HepG2 (cell line): ENCODE measurements at regions not wholly inside any gene's neighbourhood (a gene's known extent, or its start where the extent isn't known, plus 50 kb on each side); places are given as distances from the start of the nearest gene placed in this dataset.

Experiments
- SRSF9 ChIP-seq: fragments of 200-400 bp; formaldehyde crosslinking; IDR thresholded peaks from 2 replicates; pipeline ENCODE4 v1.6.1; 2018; ENCODE audit warnings: borderline replicate concordance, mild to moderate bottlenecking, low read depth, low read length; ENCODE audit not compliant: insufficient read depth, poor library complexity, severe bottlenecking
- ZNF609 ChIP-seq: sonication (generic); formaldehyde crosslinking; IDR thresholded peaks from 2 replicates; pipeline ENCODE4 v1.4.0; 2020; ENCODE audit warnings: mild to moderate bottlenecking, missing genetic modification reagents, borderline replicate concordance
- TF ChIP-seq, protein P1 (sequence below): sonication (generic); formaldehyde crosslinking; IDR thresholded peaks from 2 replicates; pipeline ENCODE4 v1.4.0; 2020; ENCODE audit warnings: missing genetic modification reagents, borderline replicate concordance

DNA sequence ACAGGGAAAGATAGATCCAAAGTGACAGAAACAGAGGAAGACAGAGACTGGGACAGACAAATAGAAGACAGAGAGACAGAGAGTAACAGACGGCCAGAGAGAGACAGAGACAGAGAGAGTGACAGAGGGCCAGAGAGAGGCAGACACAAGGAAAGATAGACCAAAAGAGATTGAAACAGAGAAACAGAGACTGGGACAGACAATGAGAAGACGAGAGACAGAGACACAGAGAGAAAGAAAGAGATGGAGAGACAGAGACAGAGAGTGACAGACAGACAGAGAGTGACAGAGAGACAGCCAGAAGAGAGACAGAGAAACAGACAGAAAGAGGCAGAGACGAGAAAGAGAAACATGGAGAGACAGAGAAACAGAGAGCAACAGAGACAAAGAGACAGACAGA, 127.3 kb downstream of the UQCRFS1 start (continued):
- no peak for TF ChIP-seq SRSF9
- TF ChIP-seq, protein P1, sequence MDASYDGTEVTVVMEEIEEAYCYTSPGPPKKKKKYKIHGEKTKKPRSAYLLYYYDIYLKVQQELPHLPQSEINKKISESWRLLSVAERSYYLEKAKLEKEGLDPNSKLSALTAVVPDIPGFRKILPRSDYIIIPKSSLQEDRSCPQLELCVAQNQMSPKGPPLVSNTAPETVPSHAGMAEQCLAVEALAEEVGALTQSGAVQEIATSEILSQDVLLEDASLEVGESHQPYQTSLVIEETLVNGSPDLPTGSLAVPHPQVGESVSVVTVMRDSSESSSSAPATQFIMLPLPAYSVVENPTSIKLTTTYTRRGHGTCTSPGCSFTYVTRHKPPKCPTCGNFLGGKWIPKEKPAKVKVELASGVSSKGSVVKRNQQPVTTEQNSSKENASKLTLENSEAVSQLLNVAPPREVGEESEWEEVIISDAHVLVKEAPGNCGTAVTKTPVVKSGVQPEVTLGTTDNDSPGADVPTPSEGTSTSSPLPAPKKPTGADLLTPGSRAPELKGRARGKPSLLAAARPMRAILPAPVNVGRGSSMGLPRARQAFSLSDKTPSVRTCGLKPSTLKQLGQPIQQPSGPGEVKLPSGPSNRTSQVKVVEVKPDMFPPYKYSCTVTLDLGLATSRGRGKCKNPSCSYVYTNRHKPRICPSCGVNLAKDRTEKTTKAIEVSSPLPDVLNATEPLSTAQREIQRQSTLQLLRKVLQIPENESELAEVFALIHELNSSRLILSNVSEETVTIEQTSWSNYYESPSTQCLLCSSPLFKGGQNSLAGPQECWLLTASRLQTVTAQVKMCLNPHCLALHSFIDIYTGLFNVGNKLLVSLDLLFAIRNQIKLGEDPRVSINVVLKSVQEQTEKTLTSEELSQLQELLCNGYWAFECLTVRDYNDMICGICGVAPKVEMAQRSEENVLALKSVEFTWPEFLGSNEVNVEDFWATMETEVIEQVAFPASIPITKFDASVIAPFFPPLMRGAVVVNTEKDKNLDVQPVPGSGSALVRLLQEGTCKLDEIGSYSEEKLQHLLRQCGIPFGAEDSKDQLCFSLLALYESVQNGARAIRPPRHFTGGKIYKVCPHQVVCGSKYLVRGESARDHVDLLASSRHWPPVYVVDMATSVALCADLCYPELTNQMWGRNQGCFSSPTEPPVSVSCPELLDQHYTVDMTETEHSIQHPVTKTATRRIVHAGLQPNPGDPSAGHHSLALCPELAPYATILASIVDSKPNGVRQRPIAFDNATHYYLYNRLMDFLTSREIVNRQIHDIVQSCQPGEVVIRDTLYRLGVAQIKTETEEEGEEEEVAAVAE (CRISPR knock-in tag): no peak
- no peak for TF ChIP-seq ZNF609 (CRISPR knock-in tag)
